ENCODE measurements at regions not wholly inside any gene's neighbourhood (a gene's known extent, or its start where the extent isn't known, plus 50 kb on each side); places are given as distances from the start of the nearest gene placed in this dataset.

DNA sequence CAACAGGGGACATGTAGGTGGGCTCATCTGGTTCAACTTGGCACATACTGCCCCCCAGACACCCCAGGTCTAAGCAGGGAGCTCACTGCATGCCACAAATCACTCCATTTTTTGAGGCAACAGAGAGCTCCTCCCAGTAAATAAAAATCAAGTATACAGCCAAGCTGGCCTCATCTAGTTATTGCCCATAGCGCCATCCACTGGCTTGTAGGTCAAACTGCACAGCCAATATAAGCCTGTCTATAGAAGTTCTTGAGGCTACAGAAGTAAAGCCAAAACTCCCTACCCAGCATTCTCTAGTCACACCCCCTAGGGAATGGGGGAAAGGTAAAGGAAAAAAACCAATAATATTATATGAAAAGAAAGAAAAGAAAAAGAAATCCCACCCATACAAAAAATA is 453.7 kb downstream of the ZNF385D start:
- no peak for TF ChIP-seq POLR2A (IDR thresholded peaks at IDR 0.05; ENCODE audit: low read depth, low read length)
- TF ChIP-seq, protein P1, sequence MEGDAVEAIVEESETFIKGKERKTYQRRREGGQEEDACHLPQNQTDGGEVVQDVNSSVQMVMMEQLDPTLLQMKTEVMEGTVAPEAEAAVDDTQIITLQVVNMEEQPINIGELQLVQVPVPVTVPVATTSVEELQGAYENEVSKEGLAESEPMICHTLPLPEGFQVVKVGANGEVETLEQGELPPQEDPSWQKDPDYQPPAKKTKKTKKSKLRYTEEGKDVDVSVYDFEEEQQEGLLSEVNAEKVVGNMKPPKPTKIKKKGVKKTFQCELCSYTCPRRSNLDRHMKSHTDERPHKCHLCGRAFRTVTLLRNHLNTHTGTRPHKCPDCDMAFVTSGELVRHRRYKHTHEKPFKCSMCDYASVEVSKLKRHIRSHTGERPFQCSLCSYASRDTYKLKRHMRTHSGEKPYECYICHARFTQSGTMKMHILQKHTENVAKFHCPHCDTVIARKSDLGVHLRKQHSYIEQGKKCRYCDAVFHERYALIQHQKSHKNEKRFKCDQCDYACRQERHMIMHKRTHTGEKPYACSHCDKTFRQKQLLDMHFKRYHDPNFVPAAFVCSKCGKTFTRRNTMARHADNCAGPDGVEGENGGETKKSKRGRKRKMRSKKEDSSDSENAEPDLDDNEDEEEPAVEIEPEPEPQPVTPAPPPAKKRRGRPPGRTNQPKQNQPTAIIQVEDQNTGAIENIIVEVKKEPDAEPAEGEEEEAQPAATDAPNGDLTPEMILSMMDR (conservative IDR thresholded peaks at IDR 0.05; ENCODE audit: low read depth, low read length), result no peak
